NAMALWA (cell line): ENCODE measurements at regions not wholly inside any gene's neighbourhood (a gene's known extent, or its start where the extent isn't known, plus 50 kb on each side); places are given as distances from the start of the nearest gene placed in this dataset.

Experiments used
- DNase-seq: peaks from one replicate; pipeline ENCODE4 v3.0.0-alpha.2; 2015; ENCODE audit warnings: low spot score

- no peak for DNase-seq
Observed at GRCh38 chr9:129285979-129286772, 108.1 kb upstream of the IER5L start.

GRCh38 chr9:129285382-129285781, 107.3 kb upstream of the IER5L start:
- DNase-seq = no peak

GRCh38 chr9:129284607-129285291, 106.7 kb upstream of the IER5L start:
- peak; percentile 80 for DNase-seq

- no peak for DNase-seq
Observed at GRCh38 chr9:129283705-129284606, 105.9 kb upstream of the IER5L start.

GRCh38 chr9:129283291-129283691, 105.2 kb upstream of the IER5L start:
- DNase-seq = no peak

GRCh38 chr9:129282731-129283211, 104.7 kb upstream of the IER5L start:
- DNase-seq = no peak

GRCh38 chr9:129282272-129282671, 104.2 kb upstream of the IER5L start:
- no peak for DNase-seq

GRCh38 chr9:129281506-129282145, 103.6 kb upstream of the IER5L start:
- DNase-seq = no peak

- DNase-seq = peak; percentile 37
Observed at GRCh38 chr9:129280623-129281271, 102.7 kb upstream of the IER5L start.

- DNase-seq = no peak
Observed at GRCh38 chr9:129280236-129280622, 102.2 kb upstream of the IER5L start.

- DNase-seq = peak; percentile 33
Observed at GRCh38 chr9:129278391-129279237, 100.6 kb upstream of the IER5L start.

GRCh38 chr9:129276486-129277230, 98.6 kb upstream of the IER5L start:
- no peak for DNase-seq

GRCh38 chr9:129275626-129276247, 97.7 kb upstream of the IER5L start:
- DNase-seq = no peak

- no peak for DNase-seq
Observed at GRCh38 chr9:129273941-129274684, 96.1 kb upstream of the IER5L start.

- DNase-seq = no peak
Observed at GRCh38 chr9:129273136-129273895, 95.3 kb upstream of the IER5L start.

- no peak for DNase-seq
Observed at GRCh38 chr9:129272348-129273025, 94.4 kb upstream of the IER5L start.

- DNase-seq = peak; percentile 42
Observed at GRCh38 chr9:129270903-129271431, 92.9 kb upstream of the IER5L start.
